Neuron (in vitro differentiated cells): ENCODE measurements at regions not wholly inside any gene's neighbourhood (a gene's known extent, or its start where the extent isn't known, plus 50 kb on each side); places are given as distances from the start of the nearest gene placed in this dataset.
"Not testable (repeated sequence)": the region's sequence is repeated elsewhere in the genome, so short reads cannot be mapped to it uniquely, and the experiment has no call there.

Experiments
- H2AFZ ChIP-seq: one replicate; pipeline ENCODE4 v1.6.1; 2013; ENCODE audit warnings: low read depth, mild to moderate bottlenecking, inconsistent platforms, low read length, moderate library complexity
- H3K27me3 ChIP-seq: one replicate; pipeline ENCODE4 v1.6.1; 2013; ENCODE audit warnings: low read length; ENCODE audit not compliant: insufficient read depth
- H3K36me3 ChIP-seq: one replicate; pipeline ENCODE4 v1.6.1; 2013; ENCODE audit warnings: low read length; ENCODE audit not compliant: insufficient read depth
- H3K4me1 ChIP-seq: one replicate; pipeline ENCODE4 v1.6.1; 2013; ENCODE audit warnings: low read length; ENCODE audit not compliant: insufficient read depth
- H3K4me3 ChIP-seq: 2 replicates; pipeline ENCODE4 v1.5.1; 2013; ENCODE audit warnings: mild to moderate bottlenecking, low read length, moderate library complexity
- H3K9me3 ChIP-seq: one replicate; pipeline ENCODE4 v1.6.1; 2013; ENCODE audit warnings: low read length

- Histone ChIP-seq H3K4me1 (no peaks in the 10 kb centered on the region), H3K36me3 (no peaks in the 10 kb centered on the region), H3K27me3 (no peaks in the 10 kb centered on the region)
Observed at GRCh38 chr15:70523192-70523591, 240.2 kb downstream of the UACA start.

GRCh38 chr15:70522323-70522966, 240.9 kb downstream of the UACA start:
- Histone ChIP-seq H3K4me1 (no peaks in the 10 kb centered on the region), H3K27me3 (no peaks in the 10 kb centered on the region), H3K36me3 (no peaks in the 10 kb centered on the region), H3K9me3 (no peaks in the 10 kb centered on the region), H3K4me3 (no peak overlapping the region), H2AFZ (no peak overlapping the region)

More at GRCh38 chr15:70523192-70523591, 240.2 kb downstream of the UACA start:
- no peaks in the 10 kb centered on the region for H3K9me3 ChIP-seq
- no peak overlapping the region for H2AFZ ChIP-seq
- no peak overlapping the region for H3K4me3 ChIP-seq

- Histone ChIP-seq H3K27me3 (no peaks in the 10 kb centered on the region), H3K9me3 (no peaks in the 10 kb centered on the region), H3K4me1 (no peaks in the 10 kb centered on the region), H3K4me3 (no peak overlapping the region), H3K36me3 (no peaks in the 10 kb centered on the region), H2AFZ (no peak overlapping the region)
Observed at GRCh38 chr15:70521576-70522322, 241.6 kb downstream of the UACA start.

GRCh38 chr15:70519616-70520015, 243.7 kb downstream of the UACA start:
- Histone ChIP-seq H3K36me3 (no peaks in the 10 kb centered on the region), H3K27me3 (no peaks in the 10 kb centered on the region), H3K4me1 (no peaks in the 10 kb centered on the region), H2AFZ (no peak overlapping the region), H3K4me3 (no peak overlapping the region), H3K9me3 (no peaks in the 10 kb centered on the region)

DNA sequence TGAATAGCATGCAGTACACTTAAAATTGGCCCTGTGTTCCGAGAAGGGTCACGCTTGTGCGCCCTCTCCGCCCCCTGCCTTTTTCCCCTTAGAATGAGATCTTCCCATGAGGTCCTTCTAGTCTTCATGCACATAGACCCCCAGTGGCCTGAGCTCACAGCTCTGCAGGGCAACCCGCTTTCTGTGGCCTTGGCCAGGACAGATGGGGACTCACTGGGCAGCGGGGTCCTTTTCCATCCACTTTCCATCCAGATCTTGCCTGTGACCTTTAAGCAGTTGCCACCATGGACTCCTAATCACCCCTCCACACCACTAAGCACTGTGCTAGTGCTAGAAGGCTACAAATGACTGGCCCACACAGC, 244.4 kb downstream of the UACA start:
- Histone ChIP-seq H3K9me3 (no peaks in the 10 kb centered on the region), H3K4me1 (no peaks in the 10 kb centered on the region), H3K4me3 (no peak overlapping the region), H2AFZ (no peak overlapping the region), H3K36me3 (no peaks in the 10 kb centered on the region), H3K27me3 (no peaks in the 10 kb centered on the region)

DNA sequence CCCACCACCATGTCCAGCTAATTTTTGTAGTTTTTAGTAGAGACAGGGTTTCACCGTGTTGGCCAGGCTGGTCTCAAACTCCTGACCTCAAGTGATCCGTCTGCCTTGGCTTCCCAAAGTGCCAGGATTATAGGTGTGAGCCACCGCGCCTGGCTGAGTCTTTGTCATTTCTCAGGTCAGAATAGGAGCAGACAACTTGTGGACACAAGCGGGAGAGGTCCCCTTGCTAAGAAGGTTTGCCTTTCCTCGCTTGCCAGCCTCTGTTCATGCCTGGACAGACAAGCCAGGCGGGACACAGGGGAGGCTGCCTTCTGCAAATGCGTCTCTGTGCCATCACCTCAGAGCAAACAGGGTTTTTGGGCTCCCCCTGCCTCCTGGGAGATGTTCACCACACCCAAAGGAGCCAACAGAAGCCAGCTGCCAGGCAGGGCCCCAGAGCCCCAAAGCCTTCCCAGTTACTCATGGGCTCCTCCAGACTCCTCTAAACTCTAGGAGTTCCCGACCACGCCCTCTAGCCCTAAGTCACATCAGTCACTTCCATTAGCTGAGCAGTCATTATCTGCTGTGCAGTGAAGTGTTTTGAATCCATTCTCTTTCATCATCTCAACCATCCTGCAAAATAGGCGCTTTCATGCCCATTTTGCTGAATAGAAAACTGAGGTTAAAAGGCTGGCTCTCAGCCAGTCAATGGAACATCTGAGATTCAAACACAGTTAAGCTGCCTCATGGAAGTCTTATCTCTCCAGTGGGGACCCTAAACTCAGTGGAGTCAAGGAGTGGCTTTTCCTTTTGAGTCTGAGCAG, 245.0 kb downstream of the UACA start:
- no peak overlapping the region for H2AFZ ChIP-seq
- H3K9me3 ChIP-seq: no peaks in the 10 kb centered on the region
- H3K4me3 ChIP-seq: no peak overlapping the region
- H3K27me3 ChIP-seq: no peaks in the 10 kb centered on the region
- no peaks in the 10 kb centered on the region for H3K4me1 ChIP-seq
- no peaks in the 10 kb centered on the region for H3K36me3 ChIP-seq

DNA sequence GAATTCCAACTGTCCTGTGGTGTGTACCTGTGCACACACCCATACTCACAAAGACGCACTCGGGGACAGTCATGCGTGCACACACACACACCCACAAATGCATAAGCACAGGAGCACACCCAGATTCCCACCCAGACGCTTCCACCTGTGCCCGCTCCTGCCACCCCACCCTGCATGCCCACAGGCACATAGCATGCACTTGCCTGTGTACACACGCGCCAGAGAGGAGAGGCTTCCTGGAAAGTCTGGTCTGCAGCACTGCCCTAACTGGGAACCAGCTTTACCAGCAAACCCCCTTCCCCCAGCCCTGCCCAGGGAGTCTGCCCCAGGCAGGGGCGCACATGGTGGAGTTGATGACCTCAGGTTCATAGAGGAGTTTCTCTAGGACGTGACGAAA, 246.2 kb downstream of the UACA start:
- no peaks in the 10 kb centered on the region for H3K9me3 ChIP-seq
- H3K4me3 ChIP-seq: no peak overlapping the region
- H3K4me1 ChIP-seq: no peaks in the 10 kb centered on the region
- no peaks in the 10 kb centered on the region for H3K27me3 ChIP-seq
- no peaks in the 10 kb centered on the region for H3K36me3 ChIP-seq
- no peak overlapping the region for H2AFZ ChIP-seq

GRCh38 chr15:70516408-70517193, 246.8 kb downstream of the UACA start:
- H3K9me3 ChIP-seq: no peaks in the 10 kb centered on the region
- H2AFZ ChIP-seq: no peak overlapping the region
- no peaks in the 10 kb centered on the region for H3K4me1 ChIP-seq
- H3K27me3 ChIP-seq: no peaks in the 10 kb centered on the region
- no peaks in the 10 kb centered on the region for H3K36me3 ChIP-seq
- no peak overlapping the region for H3K4me3 ChIP-seq

DNA sequence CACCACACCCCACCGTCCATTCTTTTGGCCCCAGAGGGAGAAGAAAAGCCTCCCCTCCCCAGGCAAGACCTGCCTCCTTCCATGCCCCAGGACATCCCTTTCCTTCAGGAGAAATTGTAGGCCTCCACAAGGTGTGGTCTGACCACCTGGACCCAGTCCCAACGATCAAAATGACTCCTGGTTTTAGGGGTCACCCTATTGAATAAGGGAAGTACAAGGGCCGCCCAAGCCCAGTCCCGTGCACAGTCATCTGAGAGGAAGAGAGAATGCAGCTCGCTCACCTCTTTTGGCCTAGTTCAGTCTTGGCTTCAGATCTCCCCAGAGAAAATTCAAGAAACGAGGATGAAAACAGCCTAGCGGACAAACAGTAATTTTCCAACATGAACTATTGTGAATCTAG, 249.1 kb downstream of the UACA start:
- Histone ChIP-seq H3K27me3 (no peaks in the 10 kb centered on the region), H3K4me1 (no peaks in the 10 kb centered on the region), H2AFZ (no peak overlapping the region), H3K4me3 (no peak overlapping the region), H3K9me3 (no peaks in the 10 kb centered on the region), H3K36me3 (no peaks in the 10 kb centered on the region)

DNA sequence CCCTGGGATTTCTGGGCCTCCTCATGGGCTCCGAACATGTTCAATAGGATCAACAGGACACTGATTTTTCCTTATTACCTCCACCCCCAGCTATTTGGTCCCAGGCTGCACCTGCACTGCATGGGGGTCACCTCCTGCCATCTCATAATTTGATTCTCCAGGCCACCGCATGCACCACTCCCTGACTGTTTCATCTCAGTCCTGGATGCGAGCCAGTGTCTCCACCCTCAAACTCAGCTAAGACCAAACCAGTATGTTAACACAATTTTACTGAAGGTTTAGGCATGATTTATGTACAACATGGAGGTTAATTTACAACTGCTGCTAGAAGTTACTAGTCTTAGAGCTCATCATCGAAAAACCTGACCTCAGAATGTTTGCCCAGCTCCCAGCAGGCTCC, 249.5 kb downstream of the UACA start:
- Histone ChIP-seq H2AFZ (no peak overlapping the region), H3K36me3 (no peaks in the 10 kb centered on the region), H3K4me1 (no peaks in the 10 kb centered on the region)

GRCh38 chr15:70512772-70513362, 250.5 kb downstream of the UACA start:
- no peak overlapping the region for H3K4me3 ChIP-seq
- H3K9me3 ChIP-seq: no peaks in the 10 kb centered on the region
- H3K4me1 ChIP-seq: no peaks in the 10 kb centered on the region
- H3K36me3 ChIP-seq: no peaks in the 10 kb centered on the region
- H2AFZ ChIP-seq: no peak overlapping the region
- no peaks in the 10 kb centered on the region for H3K27me3 ChIP-seq

More for the DNA sequence above, 249.5 kb downstream of the UACA start:
- H3K27me3 ChIP-seq: no peaks in the 10 kb centered on the region
- no peak overlapping the region for H3K4me3 ChIP-seq
- no peaks in the 10 kb centered on the region for H3K9me3 ChIP-seq

DNA sequence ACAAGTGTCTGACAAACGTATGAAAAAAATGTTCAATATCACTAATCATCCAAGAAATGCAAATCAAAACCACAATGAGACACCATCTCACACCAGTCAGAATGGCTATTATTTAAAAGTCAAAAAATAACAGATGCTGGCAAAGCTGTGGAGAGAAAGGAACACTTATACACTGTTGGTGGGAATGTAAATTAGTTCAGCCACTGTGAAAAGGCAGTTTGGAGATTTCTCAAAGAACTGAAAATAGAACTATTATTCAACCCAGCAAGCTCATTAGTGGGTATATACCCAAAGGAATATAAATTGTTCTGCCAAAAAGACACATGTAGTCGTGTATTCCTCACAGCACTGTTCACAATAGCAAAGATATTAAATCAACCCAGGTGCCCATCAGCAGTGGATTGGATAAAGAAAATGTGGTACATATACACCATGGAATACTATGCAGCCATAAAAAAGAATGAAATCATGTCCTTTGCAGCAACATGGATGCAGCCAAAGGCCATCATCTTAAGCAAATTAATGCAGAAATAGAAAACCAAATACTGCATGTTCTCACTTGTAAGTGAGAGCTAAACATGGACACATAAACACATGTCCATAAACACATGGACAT, 251.3 kb downstream of the UACA start:
- H3K4me3 ChIP-seq, H3K27me3 ChIP-seq, H3K36me3 ChIP-seq, H2AFZ ChIP-seq, H3K4me1 ChIP-seq, H3K9me3 ChIP-seq: not testable (repeated sequence)
